ENCODE measurements at regions not wholly inside any gene's neighbourhood (a gene's known extent, or its start where the extent isn't known, plus 50 kb on each side); places are given as distances from the start of the nearest gene placed in this dataset.

GRCh38 chr12:75805905-75806304 is 225.7 kb downstream of the PHLDA1 start:
- H3K79me2 ChIP-seq (ENCODE audit: insufficient read depth): no peaks in the 10 kb centered on the region
- H3K27ac ChIP-seq (ENCODE audit: low read depth in 2 of 2, low read length in 1 of 2): no peak overlapping the region
- H3K9me2 ChIP-seq: no peaks in the 10 kb centered on the region
- no peaks in the 10 kb centered on the region for H3K27me3 ChIP-seq (ENCODE audit: insufficient read depth)
- 87% methylated on average over 2 of the region's 2 CpGs for WGBS (ENCODE audit: low lambda C conversion rate)
- no peaks in the 10 kb centered on the region for H3K9me3 ChIP-seq
- CTCF ChIA-PET: interaction anchor here (1.2 kb wide), 1 partner anchor 16 kb away, joined by 3 read pairs; no protein-coding TSS in a partner anchor
- H2AFZ ChIP-seq (ENCODE audit: low read depth): no peak overlapping the region
- H3K4me1 ChIP-seq (ENCODE audit: control insufficient read depth in 1 of 2, insufficient read depth in 2 of 2, low read depth in 1 of 2, low read length in 1 of 2): no peaks in the 10 kb centered on the region
- no peak for TF ChIP-seq POLR2AphosphoS5 (IDR thresholded peaks at IDR 0.05; ENCODE audit: low read depth, low read length)
- TF ChIP-seq, protein P1, sequence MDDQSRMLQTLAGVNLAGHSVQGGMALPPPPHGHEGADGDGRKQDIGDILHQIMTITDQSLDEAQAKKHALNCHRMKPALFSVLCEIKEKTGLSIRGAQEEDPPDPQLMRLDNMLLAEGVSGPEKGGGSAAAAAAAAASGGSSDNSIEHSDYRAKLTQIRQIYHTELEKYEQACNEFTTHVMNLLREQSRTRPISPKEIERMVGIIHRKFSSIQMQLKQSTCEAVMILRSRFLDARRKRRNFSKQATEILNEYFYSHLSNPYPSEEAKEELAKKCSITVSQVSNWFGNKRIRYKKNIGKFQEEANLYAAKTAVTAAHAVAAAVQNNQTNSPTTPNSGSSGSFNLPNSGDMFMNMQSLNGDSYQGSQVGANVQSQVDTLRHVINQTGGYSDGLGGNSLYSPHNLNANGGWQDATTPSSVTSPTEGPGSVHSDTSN (IDR thresholded peaks at IDR 0.05): no peak
- no peak for TF ChIP-seq RAD21 (IDR thresholded peaks at IDR 0.05; ENCODE audit: low read length)
- TF ChIP-seq SIN3A (IDR thresholded peaks at IDR 0.05; ENCODE audit: borderline replicate concordance, low read depth, low read length): no peak
- no peak for TF ChIP-seq YY1 (IDR thresholded peaks at IDR 0.05; ENCODE audit: low read depth)
- no peak for TF ChIP-seq TEAD4 (IDR thresholded peaks at IDR 0.05; ENCODE audit: borderline replicate concordance, insufficient read depth)
- no peak for TF ChIP-seq FOSL2 (IDR thresholded peaks at IDR 0.05; ENCODE audit: borderline replicate concordance, low read depth)
- no peak for TF ChIP-seq CHD2 (IDR thresholded peaks at IDR 0.05; ENCODE audit: low read length, partially characterized antibody)
- DNase-seq: no peak
- H3K9ac ChIP-seq: no peak overlapping the region
- H4K20me1 ChIP-seq (ENCODE audit: insufficient read depth): no peaks in the 10 kb centered on the region
- H3F3A ChIP-seq (replicated peaks; ENCODE audit: insufficient read depth): no peaks in the 10 kb centered on the region
- POLR2A ChIA-PET: no interaction called here
- no peak overlapping the region for H3K4me3 ChIP-seq (ENCODE audit: low read depth in 2 of 2, low read length in 1 of 2)
- H3K4me2 ChIP-seq: no peak overlapping the region
- no peaks in the 10 kb centered on the region for H3K36me3 ChIP-seq (replicated peaks in 1 of 2; ENCODE audit: control insufficient read depth in 1 of 2, insufficient read depth in 2 of 2, low read length in 1 of 2)

- Histone ChIP-seq H3K27ac (ENCODE audit: low read depth in 2 of 2, low read length in 1 of 2) (no peak overlapping the region), H2AFZ (ENCODE audit: low read depth) (no peak overlapping the region), H3K4me2 (no peak overlapping the region), H4K20me1 (ENCODE audit: insufficient read depth) (no peaks in the 10 kb centered on the region), H3K9ac (no peak overlapping the region), H3K79me2 (ENCODE audit: insufficient read depth) (no peaks in the 10 kb centered on the region), H3K9me2 (no peaks in the 10 kb centered on the region), H3F3A (replicated peaks; ENCODE audit: insufficient read depth) (no peaks in the 10 kb centered on the region), H3K36me3 (replicated peaks in 1 of 2; ENCODE audit: control insufficient read depth in 1 of 2, insufficient read depth in 2 of 2, low read length in 1 of 2) (no peaks in the 10 kb centered on the region), H3K4me1 (ENCODE audit: control insufficient read depth in 1 of 2, insufficient read depth in 2 of 2, low read depth in 1 of 2, low read length in 1 of 2) (no peaks in the 10 kb centered on the region), H3K4me3 (ENCODE audit: low read depth in 2 of 2, low read length in 1 of 2) (no peak overlapping the region), H3K27me3 (ENCODE audit: insufficient read depth) (no peaks in the 10 kb centered on the region), H3K9me3 (no peaks in the 10 kb centered on the region)
- 87% methylated on average over 2 of the region's 2 CpGs for WGBS (ENCODE audit: low lambda C conversion rate)
- no peak for TF ChIP-seq NRF1 (IDR thresholded peaks at IDR 0.05; ENCODE audit: low read depth, low read length)
- no peak for TF ChIP-seq SIN3A (IDR thresholded peaks at IDR 0.05; ENCODE audit: borderline replicate concordance, low read depth, low read length)
- TF ChIP-seq USF1 (IDR thresholded peaks at IDR 0.05; ENCODE audit: borderline replicate concordance, low read depth): no peak
- TF ChIP-seq FOXJ3 (CRISPR knock-in tag; IDR thresholded peaks at IDR 0.05): no peak
- no peak for TF ChIP-seq TAF1 (IDR thresholded peaks at IDR 0.05; ENCODE audit: borderline replicate concordance, low read depth, low read length)
- no peak for TF ChIP-seq ZBTB33 (IDR thresholded peaks at IDR 0.05; ENCODE audit: borderline replicate concordance, low read depth)
- no peak for TF ChIP-seq GATA2 (CRISPR knock-in tag; IDR thresholded peaks at IDR 0.05)
- TF ChIP-seq JUND (IDR thresholded peaks at IDR 0.05): no peak
- no peak for TF ChIP-seq RXRA (IDR thresholded peaks at IDR 0.05; ENCODE audit: borderline replicate concordance, low read depth)
- no peak for TF ChIP-seq MEF2A (IDR thresholded peaks at IDR 0.05; ENCODE audit: borderline replicate concordance, low read depth)
- no peak for TF ChIP-seq EP300 (IDR thresholded peaks at IDR 0.05; ENCODE audit: borderline replicate concordance in 1 of 2, low read depth in 1 of 2, low read length in 1 of 2)
- no peak for TF ChIP-seq ELF1 (IDR thresholded peaks at IDR 0.05)
- TF ChIP-seq, protein P1 (IDR thresholded peaks at IDR 0.05): no peak
- no peak for TF ChIP-seq GABPA (IDR thresholded peaks at IDR 0.05; ENCODE audit: low read depth)
- TF ChIP-seq RCOR1 (IDR thresholded peaks at IDR 0.05; ENCODE audit: low read length): no peak
- TF ChIP-seq CHD2 (IDR thresholded peaks at IDR 0.05; ENCODE audit: low read length, partially characterized antibody): no peak
- TF ChIP-seq EZH2phosphoT487 (IDR thresholded peaks at IDR 0.05; ENCODE audit: borderline replicate concordance, low read depth): no peak
- TF ChIP-seq MXI1 (IDR thresholded peaks at IDR 0.05; ENCODE audit: low read depth, low read length): no peak
- TF ChIP-seq RAD21 (IDR thresholded peaks at IDR 0.05; ENCODE audit: low read length): no peak
- ChIA-PET CTCF (interaction anchor here (1.2 kb wide), 1 partner anchor 15 kb away, joined by 3 read pairs; no protein-coding TSS in a partner anchor), POLR2A (no interaction called here)
- no peak for DNase-seq
Observed at GRCh38 chr12:75805320-75805719, 226.3 kb downstream of the PHLDA1 start.
